WERI-Rb-1 (cell line): ENCODE measurements at regions not wholly inside any gene's neighbourhood (a gene's known extent, or its start where the extent isn't known, plus 50 kb on each side); places are given as distances from the start of the nearest gene placed in this dataset.

Source experiments
- DNase-seq: peaks from one replicate; pipeline ENCODE4 v3.0.0-alpha.2; 2020
- H3K27ac ChIP-seq: fragments of 250-450 bp; sonication (Bioruptor Pico); 2 replicates; pipeline ENCODE4 v1.5.1; 2020; ENCODE audit warnings: mild to moderate bottlenecking, moderate library complexity
- H3K27me3 ChIP-seq: fragments of 250-450 bp; sonication (Bioruptor Pico); 2 replicates; pipeline ENCODE4 v1.5.1; 2021; ENCODE audit warnings: mild to moderate bottlenecking, low read depth, moderate library complexity; ENCODE audit not compliant: insufficient read depth, severe bottlenecking
- H3K36me3 ChIP-seq: fragments of 250-450 bp; sonication (Bioruptor Pico); 2 replicates; pipeline ENCODE4 v1.5.1; 2020; ENCODE audit warnings: mild to moderate bottlenecking, moderate library complexity
- H3K4me3 ChIP-seq: 2 replicates; pipeline ENCODE4 v1.5.1; 2011; ENCODE audit warnings: low read depth, mild to moderate bottlenecking, control low read depth, low read length
- H3K9me3 ChIP-seq: fragments of 250-450 bp; sonication (Bioruptor Pico); 2 replicates; pipeline ENCODE4 v1.5.1; 2021; ENCODE audit warnings: mild to moderate bottlenecking, moderate library complexity; ENCODE audit not compliant: severe bottlenecking
- CTCF ChIP-seq: IDR thresholded peaks from 2 replicates; pipeline ENCODE4 v1.5.1; 2011; ENCODE audit warnings: low read depth, mild to moderate bottlenecking, control low read depth, inconsistent platforms, low read length

GRCh38 chr6:9086331-9086730 is 651.0 kb upstream of the SLC35B3 start:
- no peak for TF ChIP-seq CTCF
- H3K27ac ChIP-seq = no peak overlapping the region
- no peak overlapping the region for H3K4me3 ChIP-seq
- H3K27me3 ChIP-seq = no peaks in the 10 kb centered on the region
- H3K36me3 ChIP-seq = no peaks in the 10 kb centered on the region
- no peaks in the 10 kb centered on the region for H3K9me3 ChIP-seq
- no peak for DNase-seq

DNA sequence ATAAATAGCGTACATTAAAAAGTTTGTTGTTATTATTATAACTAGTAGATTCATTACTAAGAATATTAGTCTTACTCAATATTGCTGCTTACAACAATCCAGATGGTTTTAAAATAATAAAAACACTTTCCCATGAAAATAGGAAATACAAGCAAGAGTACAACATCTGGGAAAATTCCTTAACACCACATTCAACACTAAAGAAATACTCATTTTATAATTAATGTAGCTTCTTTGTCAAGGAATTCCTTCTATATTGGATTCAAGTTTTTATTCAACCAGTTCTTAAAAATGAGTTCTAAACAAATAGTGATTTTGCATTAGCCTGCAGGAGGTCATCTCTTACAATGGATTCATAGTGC is 650.3 kb upstream of the SLC35B3 start:
- Histone ChIP-seq H3K36me3 (no peaks in the 10 kb centered on the region), H3K27ac (no peak overlapping the region), H3K9me3 (no peaks in the 10 kb centered on the region), H3K4me3 (no peak overlapping the region), H3K27me3 (no peaks in the 10 kb centered on the region)
- TF ChIP-seq CTCF = no peak
- DNase-seq = no peak

DNA sequence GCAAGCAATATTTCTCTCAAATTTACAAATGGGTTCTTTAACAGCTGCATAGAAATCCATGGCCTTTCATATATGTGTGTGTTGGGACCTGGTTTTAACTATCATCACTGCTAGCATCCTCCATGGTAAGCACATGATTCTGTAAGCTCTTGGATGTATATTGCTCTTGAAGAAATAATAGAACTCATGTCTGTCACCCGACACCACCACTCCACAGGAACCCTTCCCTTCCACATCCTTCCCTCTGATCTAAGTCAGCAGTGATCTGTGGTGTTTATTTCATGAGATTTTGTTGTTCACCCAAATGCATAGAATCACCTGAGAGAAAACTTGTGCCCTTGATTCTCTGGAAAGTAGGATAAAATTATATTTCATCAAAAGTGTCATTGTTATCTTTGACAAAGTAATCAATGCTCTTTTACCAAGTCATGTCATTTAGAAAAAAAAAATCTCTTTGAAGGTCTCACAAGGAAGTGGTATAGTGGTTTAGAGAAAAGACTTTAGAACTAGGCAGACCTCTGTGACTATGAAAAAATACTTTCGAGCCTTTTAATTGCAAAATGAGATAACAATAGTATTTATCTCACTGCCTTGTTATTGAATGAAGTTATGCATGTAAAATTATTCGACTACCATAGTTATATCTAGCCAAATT is 649.8 kb upstream of the SLC35B3 start:
- H3K27ac ChIP-seq = no peak overlapping the region
- no peaks in the 10 kb centered on the region for H3K9me3 ChIP-seq
- no peak for TF ChIP-seq CTCF
- no peaks in the 10 kb centered on the region for H3K27me3 ChIP-seq
- DNase-seq = no peak
- no peak overlapping the region for H3K4me3 ChIP-seq
- no peaks in the 10 kb centered on the region for H3K36me3 ChIP-seq

- DNase-seq = no peak
- H3K36me3 ChIP-seq = no peaks in the 10 kb centered on the region
- H3K27me3 ChIP-seq = no peaks in the 10 kb centered on the region
- TF ChIP-seq CTCF = no peak
- H3K4me3 ChIP-seq = no peak overlapping the region
- H3K27ac ChIP-seq = no peak overlapping the region
- no peaks in the 10 kb centered on the region for H3K9me3 ChIP-seq
These were observed 647.8 kb upstream of the SLC35B3 start for GRCh38 chr6:9083108-9083507.

DNA sequence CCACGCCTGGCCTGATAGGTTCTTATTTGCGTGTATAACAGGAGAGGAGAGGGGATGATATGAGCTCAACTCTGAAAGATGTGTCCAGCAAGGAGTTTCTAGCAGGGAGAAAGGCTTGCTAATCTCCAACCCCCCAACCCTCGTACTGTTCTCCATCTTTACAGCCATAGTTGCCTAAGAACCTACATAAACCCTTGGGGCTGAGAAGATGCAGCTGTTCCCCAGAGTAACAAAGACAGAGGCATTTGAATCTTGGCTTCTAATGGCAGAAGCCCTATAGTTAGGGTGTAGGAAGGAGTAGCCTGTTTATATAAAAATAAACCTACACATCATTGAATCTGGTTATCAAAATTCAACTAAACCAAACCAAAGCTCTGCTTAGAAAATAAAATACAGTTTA is 631.4 kb upstream of the SLC35B3 start:
- no peaks in the 10 kb centered on the region for H3K27me3 ChIP-seq
- H3K4me3 ChIP-seq = no peak overlapping the region
- no peaks in the 10 kb centered on the region for H3K36me3 ChIP-seq
- H3K9me3 ChIP-seq = no peaks in the 10 kb centered on the region
- no peak for TF ChIP-seq CTCF
- H3K27ac ChIP-seq = no peak overlapping the region
- DNase-seq = no peak

DNA sequence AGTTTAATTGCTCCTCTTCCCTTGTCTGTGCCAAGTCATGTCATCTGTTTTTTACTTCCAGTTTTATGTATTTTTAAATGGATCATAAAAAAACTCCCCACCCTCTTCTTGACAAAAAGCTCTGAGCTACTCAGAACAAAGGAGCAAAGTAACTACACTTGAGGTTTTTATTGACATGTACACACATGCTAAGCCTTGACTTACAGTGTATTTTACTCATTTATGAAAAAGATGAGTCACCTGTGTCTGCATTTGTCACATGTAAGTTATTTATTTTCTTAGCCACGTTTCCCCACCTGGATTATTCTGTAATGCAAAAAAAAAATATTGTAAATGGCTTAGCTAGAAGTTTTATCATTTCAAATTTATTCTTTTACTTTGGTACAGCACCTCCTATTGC is 628.8 kb upstream of the SLC35B3 start:
- Histone ChIP-seq H3K27me3 (no peaks in the 10 kb centered on the region), H3K36me3 (no peaks in the 10 kb centered on the region), H3K9me3 (no peaks in the 10 kb centered on the region), H3K4me3 (no peak overlapping the region), H3K27ac (no peak overlapping the region)
- TF ChIP-seq CTCF = no peak
- DNase-seq = no peak
